D721Med (cell line): ENCODE measurements at regions not wholly inside any gene's neighbourhood (a gene's known extent, or its start where the extent isn't known, plus 50 kb on each side); places are given as distances from the start of the nearest gene placed in this dataset.
"Not testable (repeated sequence)": the region's sequence is repeated elsewhere in the genome, so short reads cannot be mapped to it uniquely, and the experiment has no call there.

Experiments
- DNase-seq: peaks from one replicate; pipeline ENCODE4 v3.0.0; 2011; ENCODE audit warnings: low spot score; ENCODE audit not compliant: insufficient read length
- FAIRE-seq: peaks from 2 replicates; lab custom pipeline; 2011; peaks lifted over from hg19 to GRCh38; lab: Jason Lieb, UNC
- CTCF ChIP-seq: IDR thresholded peaks from 2 replicates; pipeline ENCODE4 v1.5.1; 2012; ENCODE audit warnings: mild to moderate bottlenecking, control low read depth; ENCODE audit not compliant: insufficient read depth; ENCODE audit errors: missing control alignments

- no peak for FAIRE-seq
- DNase-seq: no peak
- no peak for TF ChIP-seq CTCF
Observed at GRCh38 chr1:213415691-213416380, 364.8 kb downstream of the RPS6KC1 start.

GRCh38 chr1:213416461-213417224 lies 365.6 kb downstream of the RPS6KC1 start:
- no peak for FAIRE-seq
- no peak for TF ChIP-seq CTCF
- no peak for DNase-seq

- no peak for TF ChIP-seq CTCF
- FAIRE-seq: no peak
- DNase-seq: no peak
Observed at GRCh38 chr1:213417225-213417820, 366.3 kb downstream of the RPS6KC1 start.

- DNase-seq (no peak), FAIRE-seq (no peak)
- no peak for TF ChIP-seq CTCF
Observed at GRCh38 chr1:213417846-213418245, 366.8 kb downstream of the RPS6KC1 start.

- DNase-seq (no peak), FAIRE-seq (no peak)
- no peak for TF ChIP-seq CTCF
Observed at GRCh38 chr1:213418268-213419071, 367.4 kb downstream of the RPS6KC1 start.

GRCh38 chr1:213419401-213420030 lies 368.5 kb downstream of the RPS6KC1 start:
- no peak for TF ChIP-seq CTCF
- FAIRE-seq: no peak
- no peak for DNase-seq

GRCh38 chr1:213421178-213421577 lies 370.1 kb downstream of the RPS6KC1 start:
- DNase-seq, FAIRE-seq: not testable (repeated sequence)
